ENCODE measurements at regions not wholly inside any gene's neighbourhood (a gene's known extent, or its start where the extent isn't known, plus 50 kb on each side); places are given as distances from the start of the nearest gene placed in this dataset.

- H3K27ac ChIP-seq, result no peak overlapping the region
- no peaks in the 10 kb centered on the region for H3K27me3 ChIP-seq
- no peak overlapping the region for H3K4me3 ChIP-seq
- no peak for DNase-seq
- intact Hi-C loops (cut with DNase I), result no loop called here
- no peaks in the 10 kb centered on the region for H3K4me1 ChIP-seq (replicated peaks in 1 of 2)
- WGBS, 4 donors, result 85 to 95% (median 89%) methylated on average over 6 of the region's 6 CpGs
- no peaks in the 10 kb centered on the region for H3K9me3 ChIP-seq (replicated peaks in 1 of 3)
- no peaks in the 10 kb centered on the region for H3K36me3 ChIP-seq (replicated peaks in 1 of 2)
- TF ChIP-seq POLR2A (IDR thresholded peaks at IDR 0.05) (no peak), CTCF (IDR thresholded peaks at IDR 0.05) (no peak)
Observed at GRCh38 chr19:31126236-31126635, 223.0 kb downstream of the TSHZ3 start.

GRCh38 chr19:31125071-31125470, 224.2 kb downstream of the TSHZ3 start:
- TF ChIP-seq CTCF (IDR thresholded peaks at IDR 0.05) (no peak), POLR2A (IDR thresholded peaks at IDR 0.05) (no peak)
- Histone ChIP-seq H3K4me1 (replicated peaks in 1 of 2) (no peaks in the 10 kb centered on the region), H3K27me3 (no peaks in the 10 kb centered on the region), H3K36me3 (replicated peaks in 1 of 2) (no peaks in the 10 kb centered on the region), H3K9me3 (replicated peaks in 1 of 3) (no peaks in the 10 kb centered on the region), H3K27ac (no peak overlapping the region), H3K4me3 (no peak overlapping the region)
- no peak for DNase-seq
- intact Hi-C loops (cut with DNase I), result no loop called here
- 86 to 93% (median 89%) methylated on average over 4 to 5 of the region's 5 CpGs for whole genome bisulfite sequencing, 4 donors

- no peaks in the 10 kb centered on the region for H3K27me3 ChIP-seq
- WGBS, 4 donors, result 85 to 96% (median 88%) methylated on average over 6 of the region's 6 CpGs
- H3K27ac ChIP-seq, result no peak overlapping the region
- DNase-seq, result no peak
- H3K4me1 ChIP-seq (replicated peaks in 1 of 2), result no peaks in the 10 kb centered on the region
- no peaks in the 10 kb centered on the region for H3K36me3 ChIP-seq (replicated peaks in 1 of 2)
- intact Hi-C loops (cut with DNase I), result no loop called here
- no peaks in the 10 kb centered on the region for H3K9me3 ChIP-seq (replicated peaks in 1 of 3)
- no peak overlapping the region for H3K4me3 ChIP-seq
- TF ChIP-seq CTCF (IDR thresholded peaks at IDR 0.05), result no peak
- no peak for TF ChIP-seq POLR2A (IDR thresholded peaks at IDR 0.05)
Observed at GRCh38 chr19:31121501-31121900, 227.7 kb downstream of the TSHZ3 start.

GRCh38 chr19:31120952-31121351, 228.3 kb downstream of the TSHZ3 start:
- TF ChIP-seq CTCF (IDR thresholded peaks at IDR 0.05), result no peak
- TF ChIP-seq POLR2A (IDR thresholded peaks at IDR 0.05), result no peak
- WGBS, 4 donors, result 77 to 92% (median 87%) methylated on average over 5 to 6 of the region's 6 CpGs
- no peak for DNase-seq

More at GRCh38 chr19:31120952-31121351, 228.3 kb downstream of the TSHZ3 start:
- Histone ChIP-seq H3K27me3 (no peaks in the 10 kb centered on the region), H3K9me3 (replicated peaks in 1 of 3) (no peaks in the 10 kb centered on the region), H3K36me3 (replicated peaks in 1 of 2) (no peaks in the 10 kb centered on the region), H3K27ac (no peak overlapping the region), H3K4me1 (replicated peaks in 1 of 2) (no peaks in the 10 kb centered on the region), H3K4me3 (no peak overlapping the region)
- intact Hi-C loops (cut with DNase I), result no loop called here

All from adrenal gland (tissue), 9 donors.